CD4-positive, alpha-beta T cell treated with Interleukin-6 for 4 hours (primary cell): ENCODE measurements at regions not wholly inside any gene's neighbourhood (a gene's known extent, or its start where the extent isn't known, plus 50 kb on each side); places are given as distances from the start of the nearest gene placed in this dataset.

Source experiments
- DNase-seq: peaks from one replicate; pipeline ENCODE4 v3.0.0-alpha.2; 2020; ENCODE audit warnings: mixed read lengths

GRCh38 chr12:27180906-27181505 lies 63.1 kb upstream of the STK38L start:
- DNase-seq = no peak

- DNase-seq = no peak
Measured at GRCh38 chr12:27183342-27183741, 60.7 kb upstream of the STK38L start.

GRCh38 chr12:27185234-27186021 lies 58.7 kb upstream of the STK38L start:
- DNase-seq = peak; percentile 3

- no peak for DNase-seq
Measured at GRCh38 chr12:27186022-27186839, 57.9 kb upstream of the STK38L start.

GRCh38 chr12:27187697-27188096 lies 56.4 kb upstream of the STK38L start:
- no peak for DNase-seq

GRCh38 chr12:27190761-27191160 lies 53.3 kb upstream of the STK38L start:
- DNase-seq = no peak

GRCh38 chr12:27191531-27191930 lies 52.6 kb upstream of the STK38L start:
- DNase-seq = no peak

GRCh38 chr12:27192118-27192802 lies 51.8 kb upstream of the STK38L start:
- DNase-seq = no peak

GRCh38 chr12:27193106-27193505 lies 51.0 kb upstream of the STK38L start:
- DNase-seq = no peak

GRCh38 chr12:27193854-27194544 lies 50.1 kb upstream of the STK38L start:
- DNase-seq = no peak
